Caco-2 (cell line): ENCODE measurements at regions not wholly inside any gene's neighbourhood (a gene's known extent, or its start where the extent isn't known, plus 50 kb on each side); places are given as distances from the start of the nearest gene placed in this dataset.

ENCODE experiments used
- BruUV-seq: library from RNA; stranded (reverse); fragments of 400-500 nt; replicated peaks from 2 replicates; lab custom pipeline; 2021; lab: Mats Ljungman, UMichigan
- CTCF ChIA-PET: fragments of 300-600 bp; sonication (Branson Sonifier 250); formaldehyde crosslinking; loops from one replicate; lab custom pipeline; 2022; ENCODE audit warnings: antibody characterized with exemption; lab: Charles Lee
- POLR2A ChIA-PET: fragments of 300-600 bp; sonication (Branson Sonifier 250); formaldehyde crosslinking; loops from one replicate; lab custom pipeline; 2022; ENCODE audit warnings: antibody characterized with exemption; lab: Charles Lee
- DNase-seq, 2 experiments: peaks; one replicate each; pipeline versions ENCODE4 v3.0.0 to v3.0.0-alpha.2; 2020 to 2022
- H3K27me3 ChIP-seq: replicated peaks from 2 replicates; pipeline ENCODE4 v1.6.0; 2011; ENCODE audit warnings: low read length; ENCODE audit not compliant: control insufficient read depth, insufficient read depth
- H3K36me3 ChIP-seq: 2 replicates; pipeline ENCODE4 v1.5.1; 2011; ENCODE audit warnings: low read length; ENCODE audit not compliant: control insufficient read depth, insufficient read depth
- H3K4me1 ChIP-seq: fragments of 250-450 bp; sonication (Bioruptor Pico); 2 replicates; pipeline ENCODE4 v1.5.1; 2020; ENCODE audit warnings: mild to moderate bottlenecking
- H3K4me3 ChIP-seq: 2 replicates; pipeline ENCODE4 v1.5.1; 2011; ENCODE audit warnings: low read depth, mild to moderate bottlenecking, control low read depth, low read length
- H3K9me3 ChIP-seq: fragments of 250-450 bp; sonication (Bioruptor Pico); 2 replicates; pipeline ENCODE4 v1.5.1; 2020; ENCODE audit warnings: mild to moderate bottlenecking, moderate library complexity
- H3K27ac Mint-ChIP-seq: one replicate; pipeline ENCODE4 v1.8.0; 2022; ENCODE audit warnings: mixed read lengths; ENCODE audit not compliant: unreplicated experiment
- H3K27me3 Mint-ChIP-seq: one replicate; pipeline ENCODE4 v1.8.0; 2022; ENCODE audit warnings: mixed read lengths; ENCODE audit not compliant: insufficient read depth, unreplicated experiment
- H3K36me3 Mint-ChIP-seq: one replicate; pipeline ENCODE4 v1.8.0; 2022; ENCODE audit warnings: mild to moderate bottlenecking, mixed read lengths; ENCODE audit not compliant: insufficient read depth, unreplicated experiment
- H3K4me1 Mint-ChIP-seq: one replicate; pipeline ENCODE4 v1.8.0; 2022; ENCODE audit warnings: low read depth, mixed read lengths; ENCODE audit not compliant: unreplicated experiment
- H3K4me3 Mint-ChIP-seq: one replicate; pipeline ENCODE4 v1.8.0; 2022; ENCODE audit warnings: mild to moderate bottlenecking, moderate library complexity, mixed read lengths; ENCODE audit not compliant: unreplicated experiment
- H3K9me3 Mint-ChIP-seq: one replicate; pipeline ENCODE4 v1.8.0; 2022; ENCODE audit warnings: mixed read lengths; ENCODE audit not compliant: unreplicated experiment
- CTCF ChIP-seq, 2 experiments: fragments of 200-600 bp in 1 of 2; IDR thresholded peaks; 1 replicate in 1 of 2; 2 replicates in 1 of 2; pipeline versions ENCODE4 v1.5.1 to v1.8.0; 2011 to 2022; ENCODE audit warnings: antibody characterized with exemption in 1 of 2, control low read depth in 1 of 2, inconsistent platforms in 1 of 2, low read depth in 1 of 2, low read length in 1 of 2, mild to moderate bottlenecking in 1 of 2, moderate library complexity in 1 of 2; ENCODE audit not compliant: insufficient read depth in 1 of 2, severe bottlenecking in 1 of 2, unreplicated experiment in 1 of 2
- intact Hi-C: fragments of 100-400 bp; cut with micrococcal nuclease; formaldehyde crosslinking; loops from one replicate; pipeline ENCODE4 v1.10.0; 2022; ENCODE audit not compliant: unreplicated experiment

- no peaks in the 10 kb centered on the region for H3K36me3 Mint-ChIP-seq
- no peaks in the 10 kb centered on the region for H3K9me3 Mint-ChIP-seq
- H3K4me1 Mint-ChIP-seq = no peaks in the 10 kb centered on the region
- H3K4me3 Mint-ChIP-seq = no peak overlapping the region
- no TSS peak for BruUV-seq
- Histone ChIP-seq H3K9me3 (no peaks in the 10 kb centered on the region), H3K4me3 (no peak overlapping the region), H3K27me3 (no peaks in the 10 kb centered on the region), H3K4me1 (no peaks in the 10 kb centered on the region), H3K36me3 (no peaks in the 10 kb centered on the region)
- DNase-seq = no peak
- POLR2A ChIA-PET = no interaction called here
- CTCF ChIA-PET = no interaction called here
- H3K27ac Mint-ChIP-seq = no peak overlapping the region
- intact Hi-C loops = no loop called here
- H3K27me3 Mint-ChIP-seq = peaks cover 5% of the 10 kb centered on the region
- TF ChIP-seq CTCF (IDR thresholded peaks at IDR 0.05; ENCODE audit: insufficient read depth in 1 of 2, low read depth in 1 of 2, low read length in 1 of 2, severe bottlenecking in 1 of 2, unreplicated experiment in 1 of 2) = no peak
Measured at GRCh38 chr10:42491801-42492200, 146.6 kb downstream of the ZNF33B start.

GRCh38 chr10:42491001-42491592, 147.3 kb downstream of the ZNF33B start:
- Histone ChIP-seq H3K27me3 (no peaks in the 10 kb centered on the region), H3K4me1 (no peaks in the 10 kb centered on the region), H3K36me3 (no peaks in the 10 kb centered on the region), H3K4me3 (no peak overlapping the region), H3K9me3 (no peaks in the 10 kb centered on the region)
- H3K4me3 Mint-ChIP-seq = no peak overlapping the region
- H3K4me1 Mint-ChIP-seq = no peaks in the 10 kb centered on the region
- no peaks in the 10 kb centered on the region for H3K36me3 Mint-ChIP-seq
- no peaks in the 10 kb centered on the region for H3K9me3 Mint-ChIP-seq
- ChIA-PET CTCF (no interaction called here), POLR2A (no interaction called here)
- intact Hi-C loops = no loop called here
- H3K27me3 Mint-ChIP-seq = peaks cover 6% of the 10 kb centered on the region
- DNase-seq = no peak
- no TSS peak for BruUV-seq
- no peak overlapping the region for H3K27ac Mint-ChIP-seq
- no peak for TF ChIP-seq CTCF (IDR thresholded peaks at IDR 0.05; ENCODE audit: insufficient read depth in 1 of 2, low read depth in 1 of 2, low read length in 1 of 2, severe bottlenecking in 1 of 2, unreplicated experiment in 1 of 2)

- DNase-seq = no peak
- Mint-ChIP-seq H3K27me3 (peaks cover 6% of the 10 kb centered on the region), H3K9me3 (no peaks in the 10 kb centered on the region), H3K36me3 (no peaks in the 10 kb centered on the region), H3K4me1 (no peaks in the 10 kb centered on the region), H3K27ac (no peak overlapping the region), H3K4me3 (no peak overlapping the region)
- POLR2A ChIA-PET = no interaction called here
- no peak overlapping the region for H3K4me3 ChIP-seq
- BruUV-seq = no TSS peak
- CTCF ChIA-PET = no interaction called here
- H3K27me3 ChIP-seq = no peaks in the 10 kb centered on the region
- no peaks in the 10 kb centered on the region for H3K9me3 ChIP-seq
- TF ChIP-seq CTCF (IDR thresholded peaks at IDR 0.05; ENCODE audit: insufficient read depth in 1 of 2, low read depth in 1 of 2, low read length in 1 of 2, severe bottlenecking in 1 of 2, unreplicated experiment in 1 of 2) = no peak
- intact Hi-C loops = no loop called here
- H3K36me3 ChIP-seq = no peaks in the 10 kb centered on the region
- H3K4me1 ChIP-seq = no peaks in the 10 kb centered on the region
Measured at GRCh38 chr10:42490368-42490767, 148.0 kb downstream of the ZNF33B start.
